GM12878 (cell line): ENCODE measurements at regions not wholly inside any gene's neighbourhood (a gene's known extent, or its start where the extent isn't known, plus 50 kb on each side); places are given as distances from the start of the nearest gene placed in this dataset.

ENCODE experiments used
- BCL3 ChIP-seq: IDR thresholded peaks from 2 replicates; pipeline ENCODE4 v1.6.1; 2011; ENCODE audit warnings: borderline replicate concordance, low read depth, mild to moderate bottlenecking, moderate library complexity, low read length; ENCODE audit not compliant: insufficient read depth, poor library complexity, severe bottlenecking
- BCLAF1 ChIP-seq: fragments of 450-650 bp; IDR thresholded peaks from 2 replicates; pipeline ENCODE4 v1.6.1; 2017; ENCODE audit warnings: antibody characterized with exemption, mild to moderate bottlenecking, moderate library complexity
- BHLHE40 ChIP-seq, 2 experiments: fragments of 450-650 bp in 1 of 2; IDR thresholded peaks; 2 replicates each; pipeline ENCODE4 v1.6.1; 2011 to 2017; ENCODE audit warnings: low read depth in 2 of 2, borderline replicate concordance in 1 of 2, improper control_type of control experiment in 1 of 2, low read length in 1 of 2, mild to moderate bottlenecking in 1 of 2
- CBX3 ChIP-seq: fragments of 200-600 bp; sonication (generic); IDR thresholded peaks from 2 replicates; pipeline ENCODE4 v1.6.1; 2016; ENCODE audit warnings: low read depth, borderline replicate concordance
- HCFC1 ChIP-seq: fragments of 150-350 bp; IDR thresholded peaks from 2 replicates; pipeline ENCODE4 v1.6.1; 2014; ENCODE audit warnings: low read length
- LARP7 ChIP-seq: fragments of 450-650 bp; IDR thresholded peaks from 2 replicates; pipeline ENCODE4 v1.6.1; 2017; ENCODE audit warnings: mild to moderate bottlenecking
- MTA3 ChIP-seq: IDR thresholded peaks from 2 replicates; pipeline ENCODE4 v1.6.1; 2012; ENCODE audit warnings: low read length, inconsistent platforms, borderline replicate concordance
- NFXL1 ChIP-seq: fragments of 450-650 bp; IDR thresholded peaks from 2 replicates; pipeline ENCODE4 v1.6.1; 2017; ENCODE audit warnings: antibody characterized with exemption, mild to moderate bottlenecking, borderline replicate concordance
- NR2C1 ChIP-seq: fragments of 450-650 bp; IDR thresholded peaks from 2 replicates; pipeline ENCODE4 v1.6.1; 2017; ENCODE audit warnings: antibody characterized with exemption, mild to moderate bottlenecking, moderate library complexity
- NRF1 ChIP-seq: conservative IDR thresholded peaks from 2 replicates; pipeline ENCODE4 v1.6.1; 2011; ENCODE audit warnings: mild to moderate bottlenecking, low read depth, low read length, improper control_type of control experiment
- PAX8 ChIP-seq: fragments of 450-650 bp; IDR thresholded peaks from 2 replicates; pipeline ENCODE4 v1.6.1; 2017; ENCODE audit warnings: mild to moderate bottlenecking, moderate library complexity
- PML ChIP-seq: IDR thresholded peaks from 2 replicates; pipeline ENCODE4 v1.6.1; 2012; ENCODE audit warnings: low read length, inconsistent platforms
- SIN3A ChIP-seq: IDR thresholded peaks from 2 replicates; pipeline ENCODE4 v1.6.1; 2012; ENCODE audit warnings: low read depth, low read length, improper control_type of control experiment
- SREBF1 ChIP-seq: IDR thresholded peaks from 2 replicates; pipeline ENCODE4 v1.6.1; 2012; ENCODE audit warnings: mild to moderate bottlenecking, low read length
- STAT3 ChIP-seq: IDR thresholded peaks from 2 replicates; pipeline ENCODE4 v1.6.1; 2011; ENCODE audit warnings: low read depth, low read length, improper control_type of control experiment
- TF ChIP-seq, protein P1 (sequence below): fragments of 450-650 bp; IDR thresholded peaks from 2 replicates; pipeline ENCODE4 v1.6.1; 2017; ENCODE audit warnings: low read depth, mild to moderate bottlenecking, moderate library complexity
- TF ChIP-seq, protein P2 (sequence below): fragments of 450-650 bp; IDR thresholded peaks from 2 replicates; pipeline ENCODE4 v1.6.1; 2018; ENCODE audit warnings: borderline replicate concordance, mild to moderate bottlenecking; ENCODE audit not compliant: partially characterized antibody
- TF ChIP-seq, protein P3 (sequence below): fragments of 150-350 bp; IDR thresholded peaks from 2 replicates; pipeline ENCODE4 v1.6.1; 2016; ENCODE audit warnings: low read depth, low read length

GRCh38 chr14:73771848-73772638, 57.9 kb upstream of the PNMA1 start (continued):
- TF ChIP-seq NRF1 = no peak
- peak; percentile 100 for TF ChIP-seq BHLHE40 (IDR thresholded peaks at IDR 0.05; ENCODE audit: borderline replicate concordance in 1 of 2, low read depth in 2 of 2, low read length in 1 of 2)
- TF ChIP-seq BCL3 = no peak
- TF ChIP-seq, protein P1, sequence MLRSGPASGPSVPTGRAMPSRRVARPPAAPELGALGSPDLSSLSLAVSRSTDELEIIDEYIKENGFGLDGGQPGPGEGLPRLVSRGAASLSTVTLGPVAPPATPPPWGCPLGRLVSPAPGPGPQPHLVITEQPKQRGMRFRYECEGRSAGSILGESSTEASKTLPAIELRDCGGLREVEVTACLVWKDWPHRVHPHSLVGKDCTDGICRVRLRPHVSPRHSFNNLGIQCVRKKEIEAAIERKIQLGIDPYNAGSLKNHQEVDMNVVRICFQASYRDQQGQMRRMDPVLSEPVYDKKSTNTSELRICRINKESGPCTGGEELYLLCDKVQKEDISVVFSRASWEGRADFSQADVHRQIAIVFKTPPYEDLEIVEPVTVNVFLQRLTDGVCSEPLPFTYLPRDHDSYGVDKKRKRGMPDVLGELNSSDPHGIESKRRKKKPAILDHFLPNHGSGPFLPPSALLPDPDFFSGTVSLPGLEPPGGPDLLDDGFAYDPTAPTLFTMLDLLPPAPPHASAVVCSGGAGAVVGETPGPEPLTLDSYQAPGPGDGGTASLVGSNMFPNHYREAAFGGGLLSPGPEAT = peak; percentile 87
- TF ChIP-seq BCLAF1 = no peak
- no peak for TF ChIP-seq PML
- TF ChIP-seq STAT3 = no peak
- no peak; the same call in 1 of the 2 replicates for TF ChIP-seq LARP7
- TF ChIP-seq, protein P2, sequence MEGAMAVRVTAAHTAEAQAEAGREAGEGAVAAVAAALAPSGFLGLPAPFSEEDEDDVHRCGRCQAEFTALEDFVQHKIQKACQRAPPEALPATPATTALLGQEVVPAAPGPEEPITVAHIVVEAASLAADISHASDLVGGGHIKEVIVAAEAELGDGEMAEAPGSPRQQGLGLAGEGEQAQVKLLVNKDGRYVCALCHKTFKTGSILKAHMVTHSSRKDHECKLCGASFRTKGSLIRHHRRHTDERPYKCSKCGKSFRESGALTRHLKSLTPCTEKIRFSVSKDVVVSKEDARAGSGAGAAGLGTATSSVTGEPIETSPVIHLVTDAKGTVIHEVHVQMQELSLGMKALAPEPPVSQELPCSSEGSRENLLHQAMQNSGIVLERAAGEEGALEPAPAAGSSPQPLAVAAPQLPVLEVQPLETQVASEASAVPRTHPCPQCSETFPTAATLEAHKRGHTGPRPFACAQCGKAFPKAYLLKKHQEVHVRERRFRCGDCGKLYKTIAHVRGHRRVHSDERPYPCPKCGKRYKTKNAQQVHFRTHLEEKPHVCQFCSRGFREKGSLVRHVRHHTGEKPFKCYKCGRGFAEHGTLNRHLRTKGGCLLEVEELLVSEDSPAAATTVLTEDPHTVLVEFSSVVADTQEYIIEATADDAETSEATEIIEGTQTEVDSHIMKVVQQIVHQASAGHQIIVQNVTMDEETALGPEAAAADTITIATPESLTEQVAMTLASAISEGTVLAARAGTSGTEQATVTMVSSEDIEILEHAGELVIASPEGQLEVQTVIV = no peak
- no peak for TF ChIP-seq PAX8
- TF ChIP-seq HCFC1 = no peak
- TF ChIP-seq NR2C1 = 0 out of 2 replicates have a peak, but pooled peaks have one; percentile 44
- TF ChIP-seq, protein P3, sequence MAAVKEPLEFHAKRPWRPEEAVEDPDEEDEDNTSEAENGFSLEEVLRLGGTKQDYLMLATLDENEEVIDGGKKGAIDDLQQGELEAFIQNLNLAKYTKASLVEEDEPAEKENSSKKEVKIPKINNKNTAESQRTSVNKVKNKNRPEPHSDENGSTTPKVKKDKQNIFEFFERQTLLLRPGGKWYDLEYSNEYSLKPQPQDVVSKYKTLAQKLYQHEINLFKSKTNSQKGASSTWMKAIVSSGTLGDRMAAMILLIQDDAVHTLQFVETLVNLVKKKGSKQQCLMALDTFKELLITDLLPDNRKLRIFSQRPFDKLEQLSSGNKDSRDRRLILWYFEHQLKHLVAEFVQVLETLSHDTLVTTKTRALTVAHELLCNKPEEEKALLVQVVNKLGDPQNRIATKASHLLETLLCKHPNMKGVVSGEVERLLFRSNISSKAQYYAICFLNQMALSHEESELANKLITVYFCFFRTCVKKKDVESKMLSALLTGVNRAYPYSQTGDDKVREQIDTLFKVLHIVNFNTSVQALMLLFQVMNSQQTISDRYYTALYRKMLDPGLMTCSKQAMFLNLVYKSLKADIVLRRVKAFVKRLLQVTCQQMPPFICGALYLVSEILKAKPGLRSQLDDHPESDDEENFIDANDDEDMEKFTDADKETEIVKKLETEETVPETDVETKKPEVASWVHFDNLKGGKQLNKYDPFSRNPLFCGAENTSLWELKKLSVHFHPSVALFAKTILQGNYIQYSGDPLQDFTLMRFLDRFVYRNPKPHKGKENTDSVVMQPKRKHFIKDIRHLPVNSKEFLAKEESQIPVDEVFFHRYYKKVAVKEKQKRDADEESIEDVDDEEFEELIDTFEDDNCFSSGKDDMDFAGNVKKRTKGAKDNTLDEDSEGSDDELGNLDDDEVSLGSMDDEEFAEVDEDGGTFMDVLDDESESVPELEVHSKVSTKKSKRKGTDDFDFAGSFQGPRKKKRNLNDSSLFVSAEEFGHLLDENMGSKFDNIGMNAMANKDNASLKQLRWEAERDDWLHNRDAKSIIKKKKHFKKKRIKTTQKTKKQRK = no peak
- peak; percentile 77 for TF ChIP-seq SIN3A
- TF ChIP-seq NFXL1 = no peak
- TF ChIP-seq SREBF1 = no peak
- no peak for TF ChIP-seq MTA3
- no peak for TF ChIP-seq CBX3
